ENCODE measurements at regions not wholly inside any gene's neighbourhood (a gene's known extent, or its start where the extent isn't known, plus 50 kb on each side); places are given as distances from the start of the nearest gene placed in this dataset.

DNA sequence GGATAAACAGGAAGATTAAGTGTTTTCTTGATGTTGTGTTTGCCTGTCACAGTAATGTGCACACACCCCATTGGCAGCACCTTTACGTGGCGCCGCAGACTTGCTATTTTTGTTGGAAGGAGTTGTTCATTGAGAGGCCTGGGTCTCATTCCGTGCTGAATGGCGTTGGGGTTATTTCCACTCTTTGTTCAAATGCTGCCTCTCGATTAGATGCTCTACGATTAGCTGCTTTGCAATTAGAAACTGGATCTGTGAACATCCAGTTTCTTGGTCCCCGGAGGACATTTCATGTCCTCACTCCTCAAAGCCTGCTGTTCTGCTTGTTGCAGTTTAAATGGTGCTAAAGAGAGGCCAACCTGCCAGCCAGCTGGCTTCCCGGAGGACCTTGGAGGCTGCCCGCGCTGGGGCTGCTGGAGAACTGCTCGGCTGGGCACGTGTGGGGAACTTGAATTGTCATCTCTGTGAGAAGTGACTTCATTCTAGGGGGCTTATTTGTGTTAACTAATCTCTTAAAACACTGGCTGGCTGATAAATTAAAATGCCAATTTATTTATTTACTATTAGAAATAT, 117.4 kb upstream of the NABP1 start:
- TF ChIP-seq, protein P1, sequence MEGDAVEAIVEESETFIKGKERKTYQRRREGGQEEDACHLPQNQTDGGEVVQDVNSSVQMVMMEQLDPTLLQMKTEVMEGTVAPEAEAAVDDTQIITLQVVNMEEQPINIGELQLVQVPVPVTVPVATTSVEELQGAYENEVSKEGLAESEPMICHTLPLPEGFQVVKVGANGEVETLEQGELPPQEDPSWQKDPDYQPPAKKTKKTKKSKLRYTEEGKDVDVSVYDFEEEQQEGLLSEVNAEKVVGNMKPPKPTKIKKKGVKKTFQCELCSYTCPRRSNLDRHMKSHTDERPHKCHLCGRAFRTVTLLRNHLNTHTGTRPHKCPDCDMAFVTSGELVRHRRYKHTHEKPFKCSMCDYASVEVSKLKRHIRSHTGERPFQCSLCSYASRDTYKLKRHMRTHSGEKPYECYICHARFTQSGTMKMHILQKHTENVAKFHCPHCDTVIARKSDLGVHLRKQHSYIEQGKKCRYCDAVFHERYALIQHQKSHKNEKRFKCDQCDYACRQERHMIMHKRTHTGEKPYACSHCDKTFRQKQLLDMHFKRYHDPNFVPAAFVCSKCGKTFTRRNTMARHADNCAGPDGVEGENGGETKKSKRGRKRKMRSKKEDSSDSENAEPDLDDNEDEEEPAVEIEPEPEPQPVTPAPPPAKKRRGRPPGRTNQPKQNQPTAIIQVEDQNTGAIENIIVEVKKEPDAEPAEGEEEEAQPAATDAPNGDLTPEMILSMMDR (IDR thresholded peaks at IDR 0.05) = no peak

DNA sequence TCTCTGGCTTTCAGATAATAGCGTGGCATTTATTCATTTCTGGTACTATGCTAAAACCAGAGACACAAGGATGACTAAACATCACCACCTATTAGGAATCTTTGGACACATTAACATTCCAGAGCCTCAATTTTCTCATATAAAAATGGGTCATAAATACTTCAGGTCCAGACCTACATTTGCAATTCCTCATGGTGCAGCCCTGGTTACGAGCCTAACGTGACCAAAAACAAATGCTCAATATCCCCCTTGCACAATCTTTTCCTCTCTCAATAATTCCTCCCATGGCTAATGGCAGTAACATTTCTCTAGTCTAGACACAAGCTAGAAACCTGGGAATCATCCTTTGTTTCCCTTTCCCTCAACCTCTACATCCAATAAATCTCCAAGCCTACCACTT, 112.8 kb upstream of the NABP1 start:
- TF ChIP-seq, protein P1 (IDR thresholded peaks at IDR 0.05) = no peak

DNA sequence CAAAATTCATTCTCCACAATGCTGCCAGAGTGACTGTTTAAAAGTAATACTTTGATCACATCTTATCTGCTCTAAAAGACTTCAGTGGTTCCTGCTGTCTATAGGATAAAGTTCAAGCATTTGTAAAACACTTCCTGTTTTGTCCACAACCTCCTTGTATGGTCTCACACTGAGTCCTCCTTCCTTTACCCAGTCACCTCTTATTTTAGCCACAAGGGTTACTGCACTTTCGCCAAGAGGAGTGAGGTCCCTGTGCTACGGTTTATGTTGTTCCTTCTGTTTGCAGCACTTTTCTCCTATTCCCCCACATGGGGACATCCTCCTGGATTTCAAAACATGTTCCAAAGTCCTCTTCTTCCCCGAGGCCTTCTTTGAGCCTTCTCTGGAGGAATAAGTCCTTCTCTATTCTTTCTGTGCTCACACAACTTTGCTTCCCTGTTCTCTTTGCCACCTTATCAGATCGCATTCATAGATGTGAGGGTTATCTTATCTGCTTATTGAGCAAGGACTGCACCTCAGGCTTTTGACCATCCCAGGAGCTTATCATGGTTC, 112.2 kb upstream of the NABP1 start:
- TF ChIP-seq, protein P1 (IDR thresholded peaks at IDR 0.05) = no peak

DNA sequence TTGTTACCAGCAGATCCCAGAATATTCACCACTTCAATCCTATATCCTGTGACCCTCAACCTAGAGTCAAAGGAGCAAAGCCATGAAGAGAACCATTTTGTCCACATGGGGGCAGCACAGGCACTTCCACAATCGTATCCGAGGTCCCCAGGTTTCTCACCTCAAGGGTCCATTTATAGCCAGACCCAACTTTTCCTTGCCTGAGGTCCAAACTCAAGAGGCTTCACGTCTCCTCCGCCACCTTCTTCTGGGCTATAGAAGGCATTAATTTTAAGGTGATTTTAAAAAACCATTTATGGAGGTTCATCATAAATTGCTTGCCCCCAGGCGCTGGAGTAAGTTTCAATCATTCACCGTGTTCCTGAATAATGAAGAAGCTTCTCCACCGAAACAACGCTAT, 111.6 kb upstream of the NABP1 start:
- TF ChIP-seq, protein P1 (IDR thresholded peaks at IDR 0.05) = peak; percentile 68

DNA sequence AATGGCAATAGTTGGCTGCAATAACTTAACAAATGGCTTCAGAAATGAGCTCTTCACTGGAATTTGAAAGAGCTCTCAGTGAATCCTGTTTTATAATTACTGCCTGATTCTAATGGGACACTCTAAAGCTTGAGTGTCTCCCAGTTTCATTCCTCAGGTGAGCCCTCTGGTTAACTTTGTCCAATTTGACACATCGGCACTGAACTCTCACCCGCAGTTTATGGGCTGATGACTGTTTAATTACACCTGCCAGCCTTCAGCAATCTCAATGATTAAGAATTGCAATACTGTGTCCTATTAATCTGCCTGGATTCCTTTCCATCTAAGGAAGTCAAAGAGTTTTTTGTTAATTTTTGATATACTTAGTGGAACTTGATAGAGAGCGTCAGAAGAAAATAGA, 110.7 kb upstream of the NABP1 start:
- TF ChIP-seq, protein P1 (IDR thresholded peaks at IDR 0.05) = no peak

DNA sequence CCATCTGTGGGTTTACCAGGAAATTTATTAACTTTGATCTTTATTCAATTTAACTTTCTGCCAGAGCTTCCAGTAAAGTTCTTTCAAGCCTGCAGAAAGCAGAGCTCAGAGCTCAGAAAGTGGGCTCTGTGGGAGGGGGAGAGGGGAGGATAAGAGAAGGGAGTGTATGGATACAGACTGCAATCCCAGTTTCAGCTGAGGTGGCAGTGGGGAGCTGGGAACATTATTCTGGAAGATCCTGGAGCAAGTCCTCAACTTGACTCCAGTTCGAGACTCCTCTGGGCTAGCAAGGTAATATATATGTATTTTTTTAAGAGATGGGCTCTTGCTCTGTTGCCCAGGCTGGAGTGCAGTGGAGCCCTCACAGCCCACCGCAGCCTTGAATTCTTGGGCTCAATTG, 108.9 kb upstream of the NABP1 start:
- TF ChIP-seq, protein P1 (IDR thresholded peaks at IDR 0.05) = no peak

DNA sequence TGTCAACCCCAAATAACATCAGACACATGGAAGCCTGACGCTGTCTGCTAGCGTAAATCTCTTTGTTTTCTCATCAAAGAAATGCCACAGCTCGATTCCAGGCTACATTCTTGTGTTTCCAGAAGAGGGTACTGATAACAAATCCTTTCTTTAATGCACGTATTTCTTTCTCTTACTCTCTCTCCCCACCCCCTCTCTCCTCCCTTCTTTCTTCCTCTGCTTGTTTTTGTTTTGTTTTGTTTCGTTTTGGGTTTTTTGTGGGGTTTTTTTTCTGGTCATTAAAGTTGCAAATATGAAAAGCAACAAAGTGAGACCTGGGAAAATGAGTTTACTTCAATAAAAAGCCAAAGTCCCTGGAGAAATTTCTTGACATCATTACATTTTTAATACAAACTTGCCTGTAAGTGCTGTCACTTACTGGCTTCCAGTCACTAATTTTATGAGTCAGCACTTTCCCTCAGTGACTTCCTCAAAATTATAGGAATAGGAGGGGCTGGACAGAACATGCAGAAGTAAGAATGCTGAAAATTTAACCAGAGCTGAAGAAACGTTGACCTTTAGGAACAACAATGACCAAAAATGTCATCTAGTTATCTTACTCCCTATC, 106.7 kb upstream of the NABP1 start:
- TF ChIP-seq, protein P1 (IDR thresholded peaks at IDR 0.05) = peak; percentile 53

All from LNCAP (cell line).